Stomach (tissue), 4 donors: ENCODE measurements at regions not wholly inside any gene's neighbourhood (a gene's known extent, or its start where the extent isn't known, plus 50 kb on each side); places are given as distances from the start of the nearest gene placed in this dataset.

Experiments
- EP300 ChIP-seq: sonication (generic); formaldehyde crosslinking; IDR thresholded peaks from one replicate; pipeline ENCODE4 v1.6.1; 2017; ENCODE audit warnings: antibody characterized with exemption
- POLR2A ChIP-seq, 4 donors: fragments of 450-650 bp; IDR thresholded peaks; one replicate each; pipeline ENCODE4 v1.6.1; 2016; ENCODE audit warnings: antibody characterized with exemption in 4 of 4, control low read depth in 2 of 4, mild to moderate bottlenecking in 1 of 4, moderate library complexity in 1 of 4
- POLR2AphosphoS5 ChIP-seq, 3 donors: sonication (generic); formaldehyde crosslinking; IDR thresholded peaks; one replicate each; pipeline ENCODE4 v1.6.1; 2016; ENCODE audit warnings: antibody characterized with exemption in 3 of 3
- TF ChIP-seq, protein P1 (sequence below), 7 experiments: fragments of 450-650 bp in 4 of 7; fragments of 200-600 bp in 3 of 7; sonication (generic) in 3 of 7; IDR thresholded peaks; one replicate each; pipeline ENCODE4 v1.5.1; 2016 to 2019; ENCODE audit warnings: antibody characterized with exemption in 7 of 7, control low read depth in 2 of 7, mild to moderate bottlenecking in 1 of 7

DNA sequence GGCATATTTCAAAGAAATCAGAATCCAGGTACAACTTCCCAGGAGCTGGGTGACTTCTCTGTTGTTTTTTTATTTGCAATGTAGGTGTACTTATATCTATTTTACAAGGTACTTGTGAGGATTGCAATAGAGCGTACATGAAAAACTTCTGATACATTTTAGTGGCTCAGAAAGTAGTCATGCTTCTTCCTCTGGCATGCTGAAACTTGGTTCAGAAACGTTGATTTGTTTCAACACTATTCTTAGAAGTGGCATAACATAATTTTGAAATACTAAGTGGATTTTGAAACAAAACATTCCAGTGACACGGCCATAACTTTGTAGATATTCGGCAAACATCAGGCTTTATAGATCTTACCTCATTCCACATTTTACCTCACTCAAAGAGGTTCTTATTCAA, 79.8 kb upstream of the NLGN4Y start:
- TF ChIP-seq, protein P1, sequence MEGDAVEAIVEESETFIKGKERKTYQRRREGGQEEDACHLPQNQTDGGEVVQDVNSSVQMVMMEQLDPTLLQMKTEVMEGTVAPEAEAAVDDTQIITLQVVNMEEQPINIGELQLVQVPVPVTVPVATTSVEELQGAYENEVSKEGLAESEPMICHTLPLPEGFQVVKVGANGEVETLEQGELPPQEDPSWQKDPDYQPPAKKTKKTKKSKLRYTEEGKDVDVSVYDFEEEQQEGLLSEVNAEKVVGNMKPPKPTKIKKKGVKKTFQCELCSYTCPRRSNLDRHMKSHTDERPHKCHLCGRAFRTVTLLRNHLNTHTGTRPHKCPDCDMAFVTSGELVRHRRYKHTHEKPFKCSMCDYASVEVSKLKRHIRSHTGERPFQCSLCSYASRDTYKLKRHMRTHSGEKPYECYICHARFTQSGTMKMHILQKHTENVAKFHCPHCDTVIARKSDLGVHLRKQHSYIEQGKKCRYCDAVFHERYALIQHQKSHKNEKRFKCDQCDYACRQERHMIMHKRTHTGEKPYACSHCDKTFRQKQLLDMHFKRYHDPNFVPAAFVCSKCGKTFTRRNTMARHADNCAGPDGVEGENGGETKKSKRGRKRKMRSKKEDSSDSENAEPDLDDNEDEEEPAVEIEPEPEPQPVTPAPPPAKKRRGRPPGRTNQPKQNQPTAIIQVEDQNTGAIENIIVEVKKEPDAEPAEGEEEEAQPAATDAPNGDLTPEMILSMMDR (IDR thresholded peaks at IDR 0.05) = no peak
- TF ChIP-seq POLR2AphosphoS5 (IDR thresholded peaks at IDR 0.05) = no peak
- TF ChIP-seq POLR2A (IDR thresholded peaks at IDR 0.05) = no peak
- no peak for TF ChIP-seq EP300
